PC-3 (cell line): ENCODE measurements at regions not wholly inside any gene's neighbourhood (a gene's known extent, or its start where the extent isn't known, plus 50 kb on each side); places are given as distances from the start of the nearest gene placed in this dataset.

Source experiments
- ATAC-seq: fragments of 200-7000 bp; cut with Tn5 transposase; 2 replicates; pipeline ENCODE4 v1.9.1; 2020; ENCODE audit warnings: mild to moderate bottlenecking, moderate library complexity
- BruUV-seq: library from RNA; stranded (reverse); fragments of 400-500 nt; replicated peaks from 2 replicates; lab custom pipeline; 2021; lab: Mats Ljungman, UMichigan
- CTCF ChIA-PET: fragments of 300-600 bp; sonication (Branson Sonifier 250); formaldehyde crosslinking; loops from one replicate; lab custom pipeline; 2022; ENCODE audit warnings: antibody characterized with exemption; lab: Charles Lee
- POLR2A ChIA-PET: fragments of 300-600 bp; sonication (Branson Sonifier 250); formaldehyde crosslinking; loops from one replicate; lab custom pipeline; 2022; ENCODE audit warnings: antibody characterized with exemption; ENCODE audit not compliant: unreplicated experiment; lab: Charles Lee
- DNase-seq: peaks from one replicate; pipeline ENCODE4 v3.0.0-alpha.2; 2015
- H2AFZ ChIP-seq: fragments of 300-600 bp; sonication (generic); 2 replicates; pipeline ENCODE4 v1.6.0; 2016; ENCODE audit warnings: antibody characterized with exemption, low read length
- H3F3A ChIP-seq: fragments of 300-600 bp; sonication (generic); one replicate; pipeline ENCODE4 v1.6.0; 2017; ENCODE audit warnings: antibody characterized with exemption, low read length, control low read depth, mild to moderate bottlenecking; ENCODE audit not compliant: unreplicated experiment
- H3K27ac ChIP-seq: fragments of 300-600 bp; sonication (generic); 2 replicates; pipeline ENCODE4 v1.5.1; 2016; ENCODE audit warnings: mild to moderate bottlenecking, low read length
- H3K27me3 ChIP-seq: fragments of 300-600 bp; sonication (generic); 2 replicates; pipeline ENCODE4 v1.6.1; 2016; ENCODE audit warnings: low read length, mixed read lengths
- H3K36me3 ChIP-seq: fragments of 300-600 bp; sonication (generic); 2 replicates; pipeline ENCODE4 v1.6.1; 2016; ENCODE audit warnings: low read depth, mixed run types, low read length, mixed read lengths
- H3K4me1 ChIP-seq: fragments of 300-600 bp; sonication (generic); 2 replicates; pipeline ENCODE4 v1.5.1; 2016; ENCODE audit warnings: low read length; ENCODE audit not compliant: insufficient read depth
- H3K4me2 ChIP-seq: fragments of 300-600 bp; sonication (generic); 2 replicates; pipeline ENCODE4 v1.6.0; 2016; ENCODE audit warnings: low read length
- H3K4me3 ChIP-seq: fragments of 300-600 bp; sonication (generic); 2 replicates; pipeline ENCODE4 v1.5.1; 2016; ENCODE audit warnings: mild to moderate bottlenecking, low read length, mixed read lengths
- H3K79me2 ChIP-seq: fragments of 300-600 bp; sonication (generic); 2 replicates; pipeline ENCODE4 v1.6.1; 2017; ENCODE audit warnings: low read length, mixed read lengths
- H3K9ac ChIP-seq: fragments of 300-600 bp; sonication (generic); 2 replicates; pipeline ENCODE4 v1.6.0; 2016; ENCODE audit warnings: mild to moderate bottlenecking, low read length
- H3K9me2 ChIP-seq: fragments of 300-600 bp; sonication (generic); replicated peaks from 2 replicates; pipeline ENCODE4 v1.6.1; 2016; ENCODE audit warnings: mixed run types, low read length, mixed read lengths
- H3K9me3 ChIP-seq: fragments of 300-600 bp; sonication (generic); 2 replicates; pipeline ENCODE4 v1.6.1; 2016; ENCODE audit warnings: low read length, mixed read lengths
- H4K20me1 ChIP-seq: fragments of 300-600 bp; sonication (generic); 2 replicates; pipeline ENCODE4 v1.6.1; 2016; ENCODE audit warnings: low read length, mixed read lengths
- CTCF ChIP-seq: fragments of 300-600 bp; sonication (generic); conservative IDR thresholded peaks from 2 replicates; pipeline ENCODE4 v1.5.1; 2017; ENCODE audit warnings: antibody characterized with exemption, low read depth, mild to moderate bottlenecking, low read length
- EZH2 ChIP-seq: fragments of 300-600 bp; sonication (generic); IDR thresholded peaks from one replicate; pipeline ENCODE4 v1.6.1; 2017; ENCODE audit warnings: antibody characterized with exemption, mild to moderate bottlenecking, low read length; ENCODE audit not compliant: unreplicated experiment
- EZH2phosphoT487 ChIP-seq: fragments of 300-600 bp; sonication (generic); IDR thresholded peaks from 2 replicates; pipeline ENCODE4 v1.6.1; 2018; ENCODE audit warnings: mild to moderate bottlenecking, antibody characterized with exemption, low read length, borderline replicate concordance
- intact Hi-C: fragments of 100-400 bp; cut with micrococcal nuclease; formaldehyde crosslinking; loops from 2 replicates; pipeline ENCODE4 v1.9.0; 2023

DNA sequence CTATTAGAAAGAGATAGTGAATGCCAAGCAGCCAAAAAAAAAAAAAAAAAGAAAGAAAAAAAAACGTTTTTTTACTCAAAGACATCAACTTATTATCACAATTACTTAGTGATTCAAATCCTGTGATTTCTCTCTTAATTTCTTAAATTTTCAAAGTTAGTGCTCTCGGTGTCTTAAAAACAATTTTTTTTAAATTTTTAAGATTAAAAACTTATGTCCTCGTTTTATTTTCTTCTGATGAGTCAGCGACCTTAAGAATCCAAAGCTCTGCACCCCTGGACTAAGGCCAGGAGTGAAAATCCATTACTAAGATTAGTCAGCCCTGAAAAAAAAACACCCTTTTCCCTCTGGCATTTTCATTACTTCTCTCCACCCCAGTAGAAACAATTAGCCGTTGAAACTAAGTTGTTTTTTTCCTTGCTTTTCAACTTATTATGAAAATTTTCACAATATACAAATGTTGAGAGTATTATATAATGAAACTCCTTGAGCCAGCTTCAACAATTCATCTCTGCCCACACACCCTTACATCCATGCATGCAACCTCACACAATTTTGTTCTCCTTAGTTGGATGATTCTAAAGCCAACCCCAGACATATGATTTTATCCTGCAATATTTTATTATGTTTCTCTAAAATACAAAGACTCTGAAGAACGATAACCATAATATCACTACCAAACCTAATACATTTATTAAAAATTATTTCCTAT is 85.6 kb upstream of the CARMIL1 start:
- BruUV-seq, result no TSS peak
- H3K9me3 ChIP-seq, result no peaks in the 10 kb centered on the region
- H3K79me2 ChIP-seq, result no peaks in the 10 kb centered on the region
- no peaks in the 10 kb centered on the region for H3K9me2 ChIP-seq
- peak overlapping the region; percentile 38 for H3K9ac ChIP-seq
- CTCF ChIA-PET, result interaction anchor here (0.8 kb wide), 1 partner anchor 405 kb away, joined by 3 read pairs; no protein-coding TSS in a partner anchor
- peak overlapping the region; percentile 65; the same call in 1 of the 2 replicates for H2AFZ ChIP-seq
- DNase-seq, result peak; percentile 95
- peaks cover 7% of the 10 kb centered on the region for H3F3A ChIP-seq
- H3K4me1 ChIP-seq, result peaks cover 25% of the 10 kb centered on the region
- no peaks in the 10 kb centered on the region for H3K27me3 ChIP-seq
- no peaks in the 10 kb centered on the region for H3K36me3 ChIP-seq
- H4K20me1 ChIP-seq, result no peaks in the 10 kb centered on the region
- TF ChIP-seq EZH2 (no peak), EZH2phosphoT487 (no peak), CTCF (no peak)
- peak overlapping the region; percentile 35; the same call in 1 of the 2 replicates for H3K4me3 ChIP-seq
- peak; percentile 75 for ATAC-seq
- peak overlapping the region; percentile 88 for H3K27ac ChIP-seq
- H3K4me2 ChIP-seq, result peak overlapping the region; percentile 78
- POLR2A ChIA-PET, result interaction anchor here (0.5 to 0.7 kb wide), 4 partner anchors 48 to 1360 kb away, joined by 3 to 6 read pairs (median 5); no protein-coding TSS in a partner anchor
- intact Hi-C loops, result no loop called here

DNA sequence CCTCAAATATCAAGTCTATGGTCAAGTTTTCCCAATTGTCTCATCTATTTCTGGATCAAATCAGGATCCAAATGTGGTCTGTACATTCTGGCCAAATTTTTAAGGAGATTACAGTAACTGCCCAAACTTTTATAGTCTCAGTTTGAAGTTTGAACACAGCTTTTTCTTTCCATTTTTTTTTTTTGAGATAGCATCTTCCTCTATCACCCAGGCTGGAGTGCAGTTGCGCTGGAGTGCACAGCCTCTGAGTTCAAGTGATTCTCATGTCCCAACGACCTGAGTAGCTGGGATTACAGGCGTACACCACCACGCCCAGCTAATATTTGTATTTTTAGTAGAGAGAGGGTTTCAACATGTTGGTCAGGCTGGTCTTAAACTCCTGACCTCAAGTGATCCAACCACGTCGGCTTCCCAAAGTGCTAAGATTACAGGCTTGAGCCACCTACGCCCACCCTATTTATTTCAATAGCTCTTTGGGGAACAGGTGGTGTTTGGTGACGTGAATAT is 84.9 kb upstream of the CARMIL1 start:
- no peak overlapping the region for H2AFZ ChIP-seq

More for the DNA sequence above, 84.9 kb upstream of the CARMIL1 start:
- ATAC-seq (no peak), DNase-seq (no peak)
- CTCF ChIA-PET, result no interaction called here
- Histone ChIP-seq H3K79me2 (no peaks in the 10 kb centered on the region), H3K4me1 (peaks cover 25% of the 10 kb centered on the region), H4K20me1 (no peaks in the 10 kb centered on the region), H3K9me2 (no peaks in the 10 kb centered on the region), H3K9me3 (no peaks in the 10 kb centered on the region), H3K27ac (peak overlapping the region; percentile 88), H3F3A (peaks cover 7% of the 10 kb centered on the region), H3K4me2 (peak overlapping the region; percentile 78), H3K36me3 (no peaks in the 10 kb centered on the region), H3K27me3 (no peaks in the 10 kb centered on the region), H3K4me3 (peak overlapping the region; percentile 35; the same call in 1 of the 2 replicates), H3K9ac (peak overlapping the region; percentile 34)
- TF ChIP-seq CTCF, result no peak
- no peak for TF ChIP-seq EZH2
- no peak for TF ChIP-seq EZH2phosphoT487
- intact Hi-C loops, result no loop called here
- POLR2A ChIA-PET, result interaction anchor here (0.5 kb wide), 1 partner anchor 49 kb away, joined by 3 read pairs; no protein-coding TSS in a partner anchor
- BruUV-seq, result no TSS peak
